ENCODE measurements at regions not wholly inside any gene's neighbourhood (a gene's known extent, or its start where the extent isn't known, plus 50 kb on each side); places are given as distances from the start of the nearest gene placed in this dataset.

DNA sequence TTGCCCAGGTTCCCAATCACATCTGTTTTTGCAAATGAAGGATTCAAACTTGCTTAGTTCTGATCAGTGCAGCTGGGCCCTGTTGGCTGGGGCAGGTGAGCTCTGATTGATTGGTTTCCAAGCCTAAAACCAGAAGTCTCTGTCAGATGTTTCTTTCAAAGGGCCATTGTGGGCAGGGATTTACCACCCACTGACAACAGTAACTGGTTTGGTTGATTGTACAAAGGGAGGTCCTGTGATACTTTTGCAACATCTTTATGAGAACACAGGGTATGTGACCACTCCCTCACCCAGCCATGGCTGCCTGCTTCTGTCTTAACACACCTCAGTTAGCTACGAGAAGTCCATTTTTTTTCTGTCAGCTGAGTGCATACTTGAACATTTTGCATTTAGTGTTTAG lies 184.1 kb downstream of the FLRT2 start:
- DNase-seq (no peak), ATAC-seq (ENCODE audit: low read depth) (no peak)
- CTCF ChIA-PET = no interaction called here
- H3K4me3 Mint-ChIP-seq = no peak overlapping the region
- no peaks in the 10 kb centered on the region for H3K27me3 Mint-ChIP-seq
- H3K4me1 Mint-ChIP-seq = no peaks in the 10 kb centered on the region
- H3K27ac Mint-ChIP-seq = no peak overlapping the region
- POLR2A ChIA-PET = no interaction called here
- peaks cover 3% of the 10 kb centered on the region for H3K9me3 Mint-ChIP-seq
- no peaks in the 10 kb centered on the region for H3K36me3 Mint-ChIP-seq (ENCODE audit: low read depth)
- intact Hi-C loops (cut with micrococcal nuclease) = no loop called here
- TF ChIP-seq, protein P1, sequence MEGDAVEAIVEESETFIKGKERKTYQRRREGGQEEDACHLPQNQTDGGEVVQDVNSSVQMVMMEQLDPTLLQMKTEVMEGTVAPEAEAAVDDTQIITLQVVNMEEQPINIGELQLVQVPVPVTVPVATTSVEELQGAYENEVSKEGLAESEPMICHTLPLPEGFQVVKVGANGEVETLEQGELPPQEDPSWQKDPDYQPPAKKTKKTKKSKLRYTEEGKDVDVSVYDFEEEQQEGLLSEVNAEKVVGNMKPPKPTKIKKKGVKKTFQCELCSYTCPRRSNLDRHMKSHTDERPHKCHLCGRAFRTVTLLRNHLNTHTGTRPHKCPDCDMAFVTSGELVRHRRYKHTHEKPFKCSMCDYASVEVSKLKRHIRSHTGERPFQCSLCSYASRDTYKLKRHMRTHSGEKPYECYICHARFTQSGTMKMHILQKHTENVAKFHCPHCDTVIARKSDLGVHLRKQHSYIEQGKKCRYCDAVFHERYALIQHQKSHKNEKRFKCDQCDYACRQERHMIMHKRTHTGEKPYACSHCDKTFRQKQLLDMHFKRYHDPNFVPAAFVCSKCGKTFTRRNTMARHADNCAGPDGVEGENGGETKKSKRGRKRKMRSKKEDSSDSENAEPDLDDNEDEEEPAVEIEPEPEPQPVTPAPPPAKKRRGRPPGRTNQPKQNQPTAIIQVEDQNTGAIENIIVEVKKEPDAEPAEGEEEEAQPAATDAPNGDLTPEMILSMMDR (IDR thresholded peaks at IDR 0.05) = no peak

DNA sequence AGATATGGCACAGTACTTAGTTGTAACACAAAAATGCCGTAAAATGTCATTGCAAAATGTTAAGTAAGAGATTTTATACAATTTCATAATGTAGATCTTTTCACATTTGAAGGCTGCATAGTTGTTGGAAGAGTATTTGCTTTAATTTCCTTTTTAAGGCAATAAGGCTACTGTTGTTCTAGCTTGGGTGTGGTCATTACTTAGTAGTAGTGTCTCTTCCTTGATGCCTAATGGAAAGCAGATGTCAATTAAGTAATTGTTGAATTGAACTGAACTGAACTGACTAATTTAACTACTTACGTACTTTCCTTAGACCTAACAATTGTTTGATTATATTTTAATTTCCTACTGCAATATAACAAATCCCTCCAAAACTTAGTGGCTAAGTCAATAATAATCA lies 181.7 kb downstream of the FLRT2 start:
- H3K4me1 Mint-ChIP-seq = no peaks in the 10 kb centered on the region
- H3K36me3 Mint-ChIP-seq (ENCODE audit: low read depth) = no peaks in the 10 kb centered on the region
- POLR2A ChIA-PET = no interaction called here
- CTCF ChIA-PET = no interaction called here
- H3K4me3 Mint-ChIP-seq = no peak overlapping the region
- H3K27me3 Mint-ChIP-seq = no peaks in the 10 kb centered on the region
- DNase-seq (no peak), ATAC-seq (ENCODE audit: low read depth) (no peak)
- no peak overlapping the region for H3K27ac Mint-ChIP-seq
- intact Hi-C loops (cut with micrococcal nuclease) = no loop called here
- peaks cover 1% of the 10 kb centered on the region for H3K9me3 Mint-ChIP-seq
- TF ChIP-seq, protein P1 (IDR thresholded peaks at IDR 0.05) = no peak
